GM23248 (cell line): ENCODE measurements at regions not wholly inside any gene's neighbourhood (a gene's known extent, or its start where the extent isn't known, plus 50 kb on each side); places are given as distances from the start of the nearest gene placed in this dataset.

ENCODE experiments used
- EZH2 ChIP-seq: fragments of 200-600 bp; sonication (generic); IDR thresholded peaks from 2 replicates; pipeline ENCODE4 v1.6.1; 2018; ENCODE audit warnings: antibody characterized with exemption, mild to moderate bottlenecking; ENCODE audit not compliant: insufficient read depth, poor library complexity, severe bottlenecking
- EZH2phosphoT487 ChIP-seq: fragments of 200-600 bp; sonication (generic); IDR thresholded peaks from 2 replicates; pipeline ENCODE4 v1.6.1; 2018; ENCODE audit warnings: antibody characterized with exemption, moderate library complexity, mild to moderate bottlenecking, low read depth; ENCODE audit not compliant: insufficient read depth

DNA sequence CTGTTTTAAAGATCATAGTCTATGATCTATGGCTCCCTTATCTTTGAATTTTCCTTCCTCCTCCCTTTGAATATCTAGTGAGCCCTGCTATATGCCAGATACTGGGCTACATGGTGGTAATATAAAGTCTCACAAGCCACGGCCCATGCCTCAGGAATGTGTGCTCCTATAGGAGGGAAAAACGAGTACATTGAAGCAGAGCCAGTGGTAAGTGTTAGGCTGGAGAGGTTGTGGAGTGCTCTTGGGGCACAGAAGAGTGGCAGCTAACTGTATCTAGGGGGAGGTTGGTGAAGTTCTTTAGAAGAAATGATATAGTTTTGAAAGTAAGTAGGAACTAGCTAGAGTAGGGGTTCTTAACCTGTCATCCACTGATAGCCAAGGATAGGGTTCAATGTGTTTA, 105.8 kb upstream of the PMFBP1 start:
- TF ChIP-seq EZH2 (no peak), EZH2phosphoT487 (no peak)
